ENCODE measurements at regions not wholly inside any gene's neighbourhood (a gene's known extent, or its start where the extent isn't known, plus 50 kb on each side); places are given as distances from the start of the nearest gene placed in this dataset.

DNA sequence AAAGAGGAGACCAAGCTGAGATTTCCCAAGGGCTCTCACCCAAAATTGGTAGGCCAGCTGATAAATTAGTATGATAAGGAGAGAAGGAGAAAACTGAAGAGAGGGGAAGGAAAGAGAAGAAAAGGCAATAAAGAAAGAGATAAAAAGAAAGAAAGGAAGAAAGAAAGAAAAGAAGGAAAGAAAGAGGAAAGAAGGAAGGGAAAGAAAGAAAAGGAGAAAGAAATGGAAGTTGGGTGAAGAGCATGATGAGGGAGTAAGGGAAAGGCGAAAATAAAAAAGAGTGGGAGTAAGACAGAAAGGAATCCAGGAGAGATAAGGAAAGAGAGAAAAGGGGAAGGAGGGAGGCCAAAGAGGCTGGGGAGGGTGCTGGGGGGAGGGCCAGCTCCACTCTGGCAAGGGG is 95.4 kb downstream of the MRM1 start:
- no peak for ATAC-seq

GRCh38 chr17:36697903-36698530 is 96.6 kb downstream of the MRM1 start:
- ATAC-seq, result no peak

- no peak for ATAC-seq
Observed at GRCh38 chr17:36701429-36702099, 100.2 kb downstream of the MRM1 start.

DNA sequence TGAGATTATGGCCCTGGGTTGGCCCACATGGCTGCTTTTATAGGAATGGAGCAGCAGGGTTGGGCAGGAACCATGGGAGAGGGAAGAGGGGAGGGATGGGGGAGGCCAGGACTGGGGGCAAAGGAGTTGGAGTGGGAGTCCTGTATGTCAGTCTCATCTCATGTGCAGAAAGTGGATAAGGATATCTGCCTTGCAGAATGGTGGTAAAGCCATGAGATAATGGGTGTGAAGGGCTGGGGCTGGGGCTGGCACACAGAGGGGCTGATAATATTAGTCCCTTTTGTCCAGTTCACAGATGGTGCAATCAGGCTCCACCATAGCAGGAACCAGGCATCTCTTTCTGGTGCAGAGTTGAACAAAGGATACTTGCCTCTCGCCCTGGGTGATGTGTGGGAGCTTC is 101.3 kb downstream of the MRM1 start:
- ATAC-seq, result no peak

DNA sequence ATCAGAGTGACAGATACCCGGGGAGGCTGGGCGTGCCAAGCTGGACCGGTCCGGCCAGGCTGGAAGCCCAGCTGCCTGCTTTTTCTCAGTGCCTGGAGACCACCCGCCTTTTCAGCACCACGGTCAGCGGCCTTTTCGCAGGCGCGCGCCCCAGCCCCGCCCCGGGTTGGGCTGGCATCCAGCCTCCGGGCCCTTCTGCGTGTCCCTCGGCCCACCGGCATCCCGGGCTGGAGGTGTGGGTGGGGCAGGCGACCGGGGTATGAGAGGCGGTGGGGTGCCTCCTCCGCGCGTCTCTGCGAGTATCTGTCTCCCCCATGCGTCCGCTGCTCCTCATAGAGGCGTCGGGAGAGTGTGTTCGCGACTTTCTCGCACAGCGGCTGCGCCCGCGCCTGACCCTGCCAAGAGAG is 102.5 kb downstream of the MRM1 start:
- ATAC-seq, result no peak

- no peak for ATAC-seq
Observed at GRCh38 chr17:36705283-36705795, 104.0 kb downstream of the MRM1 start.

- peak; percentile 44 for ATAC-seq
Observed at GRCh38 chr17:36705874-36706731, 104.7 kb downstream of the MRM1 start.

- no peak for ATAC-seq
Observed at GRCh38 chr17:36707904-36708303, 106.5 kb downstream of the MRM1 start.

DNA sequence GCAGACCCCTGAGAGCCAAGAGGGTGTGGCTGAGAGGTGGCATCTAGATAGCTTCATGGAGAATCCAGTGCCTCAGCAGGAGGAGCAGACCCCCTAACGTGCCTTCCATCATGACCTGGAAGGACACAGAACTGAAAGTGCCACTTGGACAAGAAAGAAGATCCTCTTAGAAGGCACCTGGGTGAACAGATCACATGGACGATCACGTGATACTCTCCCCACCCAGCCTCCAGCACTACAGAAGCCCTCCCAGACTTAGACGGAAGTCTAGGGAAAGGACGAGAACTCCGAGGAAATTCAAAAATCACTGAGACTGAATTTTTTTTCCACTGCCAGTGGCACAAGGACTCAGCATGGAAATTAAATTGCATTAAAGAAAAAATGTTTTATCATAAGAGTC is 113.4 kb downstream of the MRM1 start:
- ATAC-seq, result no peak

DNA sequence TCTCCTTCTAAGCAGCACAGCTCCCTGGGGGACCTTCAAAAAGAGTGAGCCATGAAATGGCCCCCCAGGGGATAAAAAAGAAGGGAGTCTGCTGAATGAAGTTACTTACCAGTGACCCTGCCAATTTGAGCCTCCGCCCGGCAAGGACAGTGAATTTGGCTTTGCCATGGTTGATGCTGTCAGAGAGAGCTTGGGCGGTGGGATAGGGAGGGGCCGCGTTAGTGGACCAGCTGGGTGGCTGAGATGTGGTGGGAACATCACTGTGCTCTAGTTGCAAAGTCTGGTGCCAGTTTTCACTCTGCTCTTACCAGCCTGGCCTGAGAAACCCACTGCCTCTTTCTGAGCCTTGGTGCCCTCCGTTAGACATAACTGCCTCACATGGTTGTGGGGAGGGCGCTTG is 114.6 kb downstream of the MRM1 start:
- no peak for ATAC-seq

DNA sequence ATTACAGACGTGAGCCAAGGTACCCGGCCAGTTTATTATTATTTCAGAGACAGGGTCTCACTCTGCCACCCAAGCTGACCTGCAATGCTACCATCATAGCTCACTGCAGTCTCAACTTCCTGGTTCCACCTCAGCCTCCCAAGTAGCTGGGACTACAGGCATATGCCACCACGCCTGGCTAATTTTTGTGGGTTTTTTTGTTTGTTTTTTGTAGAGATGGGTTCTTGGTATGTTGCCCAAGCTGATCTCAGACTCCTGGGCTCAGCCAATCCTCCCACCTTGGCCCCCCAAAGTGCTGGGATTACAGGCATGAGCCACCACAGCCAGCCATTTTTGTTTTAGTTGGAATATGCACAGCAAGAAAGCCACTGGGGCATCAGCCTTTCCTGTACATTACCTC is 115.7 kb downstream of the MRM1 start:
- no peak for ATAC-seq

DNA sequence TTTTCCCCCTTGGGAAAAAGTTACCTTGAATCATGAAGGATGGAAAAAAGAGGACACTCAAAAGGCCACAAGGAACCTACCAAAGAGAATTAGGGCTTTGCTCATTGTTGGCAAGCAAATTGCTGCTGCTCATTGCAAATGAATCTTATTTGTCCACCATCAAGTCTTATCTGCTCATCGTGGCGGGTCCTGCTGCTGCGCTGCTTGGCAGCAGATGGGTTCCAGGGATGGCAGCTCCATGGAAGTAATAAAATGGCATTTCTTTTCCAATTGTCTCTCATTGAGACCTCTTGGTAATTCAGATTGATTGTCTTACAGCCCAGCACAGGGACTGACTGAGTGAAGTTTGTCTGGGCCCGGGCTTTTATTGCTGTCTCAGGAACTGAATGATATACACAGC is 118.7 kb downstream of the MRM1 start:
- ATAC-seq, result no peak

DNA sequence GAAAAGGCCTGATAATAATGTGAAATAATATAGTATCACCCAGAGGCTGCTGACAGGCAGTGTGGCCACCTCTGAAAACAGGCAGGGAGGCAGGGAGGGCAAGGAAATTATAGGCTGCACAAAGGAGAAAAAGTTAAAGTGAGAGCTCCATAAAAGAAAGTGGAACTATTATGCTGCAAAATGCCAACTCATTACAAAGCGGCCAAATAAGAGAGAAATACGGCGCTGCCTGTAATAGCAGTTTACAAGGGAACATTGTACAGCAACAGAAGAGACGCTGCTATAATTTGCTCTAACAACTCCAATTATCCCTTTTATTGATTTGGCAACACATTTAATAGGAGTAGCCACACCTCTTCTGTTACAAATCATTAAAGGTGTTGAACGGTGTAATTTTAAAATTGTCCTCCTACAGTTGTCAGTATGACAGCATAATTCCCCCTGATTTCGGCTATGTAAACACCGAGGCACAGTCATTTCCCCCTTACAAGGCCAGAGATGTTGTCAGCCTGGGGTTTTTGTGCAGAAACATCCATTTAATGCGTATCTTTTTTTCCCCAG is 120.3 kb downstream of the MRM1 start:
- no peak for ATAC-seq

GRCh38 chr17:36722121-36722902 is 120.9 kb downstream of the MRM1 start:
- peak; percentile 75 for ATAC-seq

DNA sequence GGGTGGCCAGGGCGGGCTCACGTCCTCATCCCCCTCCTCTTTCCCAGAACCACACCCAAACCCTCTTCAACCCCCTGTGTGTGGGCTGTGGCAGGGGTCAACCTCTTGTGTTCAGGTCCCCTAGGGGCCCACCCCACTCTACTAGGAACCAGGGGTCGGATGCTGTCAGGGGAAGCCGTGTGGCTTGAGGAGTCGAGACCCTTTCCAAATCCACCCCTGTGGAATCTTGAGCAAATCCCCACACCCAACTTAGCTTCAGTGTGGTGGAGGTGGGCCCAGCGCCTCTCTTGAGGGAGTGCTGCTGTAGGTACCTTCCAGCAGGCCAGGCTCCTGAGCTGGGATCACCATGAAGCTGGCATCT is 121.5 kb downstream of the MRM1 start:
- no peak for ATAC-seq

- ATAC-seq, result no peak
Observed at GRCh38 chr17:36723459-36724025, 122.2 kb downstream of the MRM1 start.

DNA sequence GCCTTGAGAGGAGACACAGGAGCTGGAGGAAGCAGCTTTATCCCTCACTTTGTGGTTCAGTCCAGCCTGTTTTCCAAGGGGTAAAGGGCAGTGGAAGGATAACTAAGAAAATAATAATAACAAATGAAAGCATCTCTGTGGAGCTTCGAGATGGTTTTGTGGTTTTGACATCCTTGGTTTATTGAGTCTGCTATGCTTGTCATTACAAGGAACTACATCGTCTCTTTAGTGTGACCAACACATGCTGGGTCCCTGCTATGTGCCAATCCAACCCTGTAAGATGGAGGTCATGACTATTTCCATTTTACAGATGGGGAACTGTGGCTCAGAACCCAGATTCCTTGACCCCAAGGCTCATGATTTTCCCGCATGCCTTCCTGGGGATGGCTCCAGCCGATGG is 124.8 kb downstream of the MRM1 start:
- no peak for ATAC-seq

DNA sequence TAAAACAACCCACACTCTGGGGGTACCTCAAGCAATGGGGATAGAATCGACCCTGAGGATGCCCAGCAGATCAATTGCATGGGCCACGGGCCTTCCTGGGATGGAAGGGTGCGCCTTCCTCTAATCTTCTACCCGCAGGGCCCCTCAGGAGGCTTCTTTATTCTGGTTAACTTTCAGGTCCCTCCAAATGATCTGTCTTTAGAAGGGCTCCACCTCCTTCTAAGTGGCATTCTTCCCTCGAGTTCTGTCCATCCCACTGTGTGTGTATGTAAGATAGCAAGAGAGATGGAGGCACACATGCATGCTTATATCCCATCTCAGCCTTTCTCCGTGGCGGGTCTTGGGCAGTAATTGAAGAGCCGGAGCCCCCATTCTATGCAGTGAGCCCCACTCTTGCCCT is 125.7 kb downstream of the MRM1 start:
- no peak for ATAC-seq

GRCh38 chr17:36727577-36727976 is 126.2 kb downstream of the MRM1 start:
- ATAC-seq, result no peak

- no peak for ATAC-seq
Observed at GRCh38 chr17:36728030-36728991, 126.9 kb downstream of the MRM1 start.
